GM23248 (cell line): ENCODE measurements at regions not wholly inside any gene's neighbourhood (a gene's known extent, or its start where the extent isn't known, plus 50 kb on each side); places are given as distances from the start of the nearest gene placed in this dataset.

ENCODE experiments used
- DNase-seq: peaks from one replicate; pipeline ENCODE4 v3.0.0-alpha.2; 2015
- H2AFZ ChIP-seq: fragments of 200-600 bp; sonication (generic); 2 replicates; pipeline ENCODE4 v1.6.1; 2016; ENCODE audit warnings: antibody characterized with exemption
- H3F3A ChIP-seq: fragments of 200-600 bp; sonication (generic); 2 replicates; pipeline ENCODE4 v1.6.1; 2016; ENCODE audit warnings: mild to moderate bottlenecking, antibody characterized with exemption, mixed run types; ENCODE audit not compliant: insufficient read depth
- H3K27ac ChIP-seq: fragments of 200-600 bp; sonication (generic); 2 replicates; pipeline ENCODE4 v1.5.1; 2016; ENCODE audit warnings: mild to moderate bottlenecking
- H3K27me3 ChIP-seq: fragments of 200-600 bp; sonication (generic); replicated peaks from 2 replicates; pipeline ENCODE4 v1.6.1; 2016; ENCODE audit warnings: mild to moderate bottlenecking; ENCODE audit not compliant: insufficient read depth
- H3K36me3 ChIP-seq: fragments of 200-600 bp; sonication (generic); 2 replicates; pipeline ENCODE4 v1.6.1; 2016; ENCODE audit warnings: low read depth, mild to moderate bottlenecking
- H3K4me1 ChIP-seq: fragments of 200-600 bp; sonication (generic); 2 replicates; pipeline ENCODE4 v1.6.1; 2016; ENCODE audit warnings: mild to moderate bottlenecking; ENCODE audit not compliant: insufficient read depth
- H3K4me2 ChIP-seq: fragments of 200-600 bp; sonication (generic); one replicate; pipeline ENCODE4 v1.6.1; 2016; ENCODE audit warnings: mild to moderate bottlenecking; ENCODE audit not compliant: unreplicated experiment
- H3K4me3 ChIP-seq: fragments of 200-600 bp; sonication (generic); 2 replicates; pipeline ENCODE4 v1.5.1; 2016; ENCODE audit warnings: mild to moderate bottlenecking
- H3K79me2 ChIP-seq: fragments of 200-600 bp; sonication (generic); 2 replicates; pipeline ENCODE4 v1.6.1; 2016; ENCODE audit warnings: mild to moderate bottlenecking; ENCODE audit not compliant: insufficient read depth
- H3K9ac ChIP-seq: fragments of 200-600 bp; sonication (generic); 2 replicates; pipeline ENCODE4 v1.6.1; 2016; ENCODE audit warnings: mild to moderate bottlenecking
- H3K9me2 ChIP-seq: fragments of 200-600 bp; sonication (generic); 2 replicates; pipeline ENCODE4 v1.6.1; 2016; ENCODE audit warnings: mixed run types, mild to moderate bottlenecking, moderate library complexity; ENCODE audit not compliant: insufficient read depth
- H3K9me3 ChIP-seq: fragments of 200-600 bp; sonication (generic); one replicate; pipeline ENCODE4 v1.6.1; 2017; ENCODE audit warnings: low read depth
- H4K20me1 ChIP-seq: fragments of 200-600 bp; sonication (generic); 2 replicates; pipeline ENCODE4 v1.6.0; 2016; ENCODE audit not compliant: insufficient read depth
- EZH2 ChIP-seq: fragments of 200-600 bp; sonication (generic); IDR thresholded peaks from 2 replicates; pipeline ENCODE4 v1.6.1; 2018; ENCODE audit warnings: antibody characterized with exemption, mild to moderate bottlenecking; ENCODE audit not compliant: insufficient read depth, poor library complexity, severe bottlenecking
- EZH2phosphoT487 ChIP-seq: fragments of 200-600 bp; sonication (generic); IDR thresholded peaks from 2 replicates; pipeline ENCODE4 v1.6.1; 2018; ENCODE audit warnings: antibody characterized with exemption, moderate library complexity, mild to moderate bottlenecking, low read depth; ENCODE audit not compliant: insufficient read depth
- WGBS, 2 experiments: methylation state at CpG; one replicate each; pipeline ENCODE4 v1.1.6; 2015 to 2017; ENCODE audit warnings: low lambda C conversion rate in 2 of 2, low coverage in 1 of 2; ENCODE audit errors: missing lambda C conversion rate in 2 of 2; 5-methylcytosine and 5-hydroxymethylcytosine counted together
- in situ Hi-C: fragments of 300-500 bp; cut with MboI; formaldehyde crosslinking; loops from 2 replicates; pipeline ENCODE4 v1.15.0; 2020

GRCh38 chr6:74735304-74735703, 470.5 kb downstream of the COL12A1 start:
- peak overlapping the region; percentile 88 for H3K27ac ChIP-seq
- H3F3A ChIP-seq: peaks cover 31% of the 10 kb centered on the region
- peak overlapping the region; percentile 34; the same call in 1 of the 2 replicates for H2AFZ ChIP-seq
- H3K4me2 ChIP-seq: peak overlapping the region; percentile 66
- H3K9me2 ChIP-seq: no peaks in the 10 kb centered on the region
- no peaks in the 10 kb centered on the region for H3K9me3 ChIP-seq
- H3K9ac ChIP-seq: peak overlapping the region; percentile 62
- WGBS, 2 experiments: 1 to 2% methylated on average over 2 of the region's 2 CpGs
- peak; percentile 92 for DNase-seq
- H3K4me3 ChIP-seq: peak overlapping the region; percentile 36
- in situ Hi-C loops: no loop called here
- H3K4me1 ChIP-seq: peaks cover 50% of the 10 kb centered on the region
- no peaks in the 10 kb centered on the region for H4K20me1 ChIP-seq
- no peaks in the 10 kb centered on the region for H3K79me2 ChIP-seq
- no peaks in the 10 kb centered on the region for H3K36me3 ChIP-seq
- TF ChIP-seq EZH2phosphoT487 (0 out of 2 replicates have a peak, but pooled peaks have one; percentile 48), EZH2 (no peak)
- no peaks in the 10 kb centered on the region for H3K27me3 ChIP-seq

- no peaks in the 10 kb centered on the region for H3K9me2 ChIP-seq
- H3K27ac ChIP-seq: peak overlapping the region; percentile 88
- H3F3A ChIP-seq: peaks cover 31% of the 10 kb centered on the region
- TF ChIP-seq EZH2: no peak
- no peak for TF ChIP-seq EZH2phosphoT487
- in situ Hi-C loops: no loop called here
- H3K27me3 ChIP-seq: no peaks in the 10 kb centered on the region
- peak overlapping the region; percentile 62 for H3K9ac ChIP-seq
- H2AFZ ChIP-seq: peak overlapping the region; percentile 34; the same call in 1 of the 2 replicates
- H4K20me1 ChIP-seq: no peaks in the 10 kb centered on the region
- H3K4me2 ChIP-seq: peak overlapping the region; percentile 66
- peak; percentile 58 for DNase-seq
- no peaks in the 10 kb centered on the region for H3K79me2 ChIP-seq
- 5 to 9% methylated on average over 3 of the region's 3 CpGs for WGBS, 2 experiments
- no peaks in the 10 kb centered on the region for H3K9me3 ChIP-seq
- H3K4me3 ChIP-seq: peak overlapping the region; percentile 36
- no peaks in the 10 kb centered on the region for H3K36me3 ChIP-seq
- peaks cover 50% of the 10 kb centered on the region for H3K4me1 ChIP-seq
Measured at GRCh38 chr6:74734901-74735300, 471.0 kb downstream of the COL12A1 start.

GRCh38 chr6:74733830-74734620, 471.8 kb downstream of the COL12A1 start:
- TF ChIP-seq EZH2phosphoT487 (no peak), EZH2 (no peak)
- Histone ChIP-seq H3K27ac (peak overlapping the region; percentile 88), H3K4me2 (peak overlapping the region; percentile 66), H3K9me3 (no peaks in the 10 kb centered on the region), H3K27me3 (no peaks in the 10 kb centered on the region), H3K4me1 (peaks cover 50% of the 10 kb centered on the region), H3K9ac (peak overlapping the region; percentile 62), H4K20me1 (no peaks in the 10 kb centered on the region), H3K79me2 (no peaks in the 10 kb centered on the region), H3K4me3 (no peak overlapping the region), H3K36me3 (no peaks in the 10 kb centered on the region), H3F3A (peaks cover 31% of the 10 kb centered on the region), H2AFZ (peak overlapping the region; percentile 34; the same call in 1 of the 2 replicates), H3K9me2 (no peaks in the 10 kb centered on the region)
- peak; percentile 60 for DNase-seq
- in situ Hi-C loops: no loop called here
- 28 to 35% methylated on average over 2 of the region's 2 CpGs for WGBS, 2 experiments

- in situ Hi-C loops: no loop called here
- H4K20me1 ChIP-seq: no peaks in the 10 kb centered on the region
- no peaks in the 10 kb centered on the region for H3K27me3 ChIP-seq
- H3K79me2 ChIP-seq: no peaks in the 10 kb centered on the region
- H3F3A ChIP-seq: peaks cover 31% of the 10 kb centered on the region
- no peak overlapping the region for H3K9ac ChIP-seq
- TF ChIP-seq EZH2 (no peak), EZH2phosphoT487 (no peak)
- H2AFZ ChIP-seq: 0 out of 2 replicates have a peak overlapping the region, but pooled peaks have one; percentile 8
- no peaks in the 10 kb centered on the region for H3K36me3 ChIP-seq
- no peaks in the 10 kb centered on the region for H3K9me2 ChIP-seq
- 61 to 62% methylated on average over 4 of the region's 4 CpGs for WGBS, 2 experiments
- peak overlapping the region; percentile 13 for H3K27ac ChIP-seq
- no peaks in the 10 kb centered on the region for H3K9me3 ChIP-seq
- no peak overlapping the region for H3K4me3 ChIP-seq
- H3K4me2 ChIP-seq: no peak overlapping the region
- peaks cover 54% of the 10 kb centered on the region for H3K4me1 ChIP-seq
- peak; percentile 63 for DNase-seq
Measured at GRCh38 chr6:74731931-74732330, 473.9 kb downstream of the COL12A1 start.
